Prostate gland (tissue), 2 donors: ENCODE measurements at regions not wholly inside any gene's neighbourhood (a gene's known extent, or its start where the extent isn't known, plus 50 kb on each side); places are given as distances from the start of the nearest gene placed in this dataset.

ENCODE experiments used
- POLR2A ChIP-seq: fragments of 450-650 bp; IDR thresholded peaks from one replicate; pipeline ENCODE4 v1.6.1; 2016; ENCODE audit warnings: antibody characterized with exemption, mild to moderate bottlenecking
- POLR2AphosphoS5 ChIP-seq: sonication (generic); formaldehyde crosslinking; IDR thresholded peaks from one replicate; pipeline ENCODE4 v1.6.1; 2017; ENCODE audit warnings: antibody characterized with exemption
- TF ChIP-seq, protein P1 (sequence below), 4 experiments: fragments of 200-600 bp in 2 of 4; fragments of 450-650 bp in 2 of 4; sonication (generic) in 2 of 4; IDR thresholded peaks; 1 replicate in 3 of 4; 2 replicates in 1 of 4; pipeline ENCODE4 v1.5.1; 2016 to 2019; ENCODE audit warnings: antibody characterized with exemption in 4 of 4, mild to moderate bottlenecking in 2 of 4, moderate library complexity in 2 of 4

DNA sequence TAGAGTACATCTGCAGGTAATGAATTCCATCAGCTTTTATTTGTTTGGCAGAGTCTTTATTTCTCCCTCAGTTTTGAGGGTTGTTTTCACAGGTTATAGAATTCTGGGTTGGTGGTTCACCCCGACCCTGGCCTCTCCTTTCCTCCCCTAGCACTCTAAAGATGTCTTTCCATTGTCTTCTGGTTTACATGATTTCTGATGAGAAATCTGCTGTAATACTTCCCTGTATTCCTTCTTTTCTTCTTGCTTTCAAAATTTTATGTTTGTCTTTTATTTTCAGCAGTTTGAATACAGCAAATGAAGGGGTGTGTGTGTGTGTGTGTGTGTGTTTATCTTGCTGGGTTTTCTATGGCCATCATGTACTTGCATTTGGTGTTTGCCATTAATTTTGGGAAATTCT, 312.0 kb upstream of the RPS23 start:
- TF ChIP-seq, protein P1, sequence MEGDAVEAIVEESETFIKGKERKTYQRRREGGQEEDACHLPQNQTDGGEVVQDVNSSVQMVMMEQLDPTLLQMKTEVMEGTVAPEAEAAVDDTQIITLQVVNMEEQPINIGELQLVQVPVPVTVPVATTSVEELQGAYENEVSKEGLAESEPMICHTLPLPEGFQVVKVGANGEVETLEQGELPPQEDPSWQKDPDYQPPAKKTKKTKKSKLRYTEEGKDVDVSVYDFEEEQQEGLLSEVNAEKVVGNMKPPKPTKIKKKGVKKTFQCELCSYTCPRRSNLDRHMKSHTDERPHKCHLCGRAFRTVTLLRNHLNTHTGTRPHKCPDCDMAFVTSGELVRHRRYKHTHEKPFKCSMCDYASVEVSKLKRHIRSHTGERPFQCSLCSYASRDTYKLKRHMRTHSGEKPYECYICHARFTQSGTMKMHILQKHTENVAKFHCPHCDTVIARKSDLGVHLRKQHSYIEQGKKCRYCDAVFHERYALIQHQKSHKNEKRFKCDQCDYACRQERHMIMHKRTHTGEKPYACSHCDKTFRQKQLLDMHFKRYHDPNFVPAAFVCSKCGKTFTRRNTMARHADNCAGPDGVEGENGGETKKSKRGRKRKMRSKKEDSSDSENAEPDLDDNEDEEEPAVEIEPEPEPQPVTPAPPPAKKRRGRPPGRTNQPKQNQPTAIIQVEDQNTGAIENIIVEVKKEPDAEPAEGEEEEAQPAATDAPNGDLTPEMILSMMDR (IDR thresholded peaks at IDR 0.05), result no peak
- TF ChIP-seq POLR2A (no peak), POLR2AphosphoS5 (no peak)
